K562 (cell line): ENCODE measurements at regions not wholly inside any gene's neighbourhood (a gene's known extent, or its start where the extent isn't known, plus 50 kb on each side); places are given as distances from the start of the nearest gene placed in this dataset.

Experiments used
- ATAC-seq: fragments of 200-7000 bp; cut with Tn5 transposase; 3 replicates; pipeline ENCODE4 v1.9.1; 2020; ENCODE audit warnings: moderate library complexity
- BruUV-seq: library from RNA; stranded (reverse); fragments of 400-500 nt; replicated peaks from 2 replicates; lab custom pipeline; 2021; lab: Mats Ljungman, UMichigan
- CTCF ChIA-PET: fragments of 300-600 bp; formaldehyde crosslinking; extraction: SDS; loops from one replicate; lab custom pipeline; 2021; ENCODE audit warnings: low intra/inter-chr PET ratio; lab: Yijun Ruan, JAX
- POLR2A ChIA-PET: fragments of 300-600, 350-650 bp; sonication (Branson Sonifier 250); formaldehyde crosslinking; extraction: SDS; loops from one replicate; lab custom pipeline; 2021; ENCODE audit warnings: antibody characterized with exemption, inconsistent platforms; lab: Yijun Ruan, JAX
- DNase-seq, 4 experiments: peaks; one replicate each; pipeline versions ENCODE4 v3.0.0 to v3.0.0-alpha.2; 2011 to 2018; ENCODE audit warnings: low spot score in 3 of 4, mixed read lengths in 3 of 4; ENCODE audit errors: extremely low read depth in 1 of 4
- FAIRE-seq: peaks from 2 replicates; lab custom pipeline; 2011; peaks lifted over from hg19 to GRCh38; lab: Jason Lieb, UNC
- H2AFZ ChIP-seq: 2 replicates; pipeline ENCODE4 v1.6.0; 2011; ENCODE audit warnings: low read depth, low read length, control low read depth, inconsistent platforms
- H3K27ac ChIP-seq: fragments of 200-600 bp; 3 replicates; pipeline ENCODE4 v1.8.0; 2011; ENCODE audit warnings: low read depth, mild to moderate bottlenecking, control low read depth, inconsistent platforms, low read length, moderate library complexity, mixed read lengths; ENCODE audit errors: extremely low read depth
- H3K27me3 ChIP-seq, 2 experiments: fragments of 300-600 bp in 1 of 2; 2 replicates in 1 of 2; 3 replicates in 1 of 2; pipeline versions ENCODE4 v1.6.0 to v1.8.0; 2011; ENCODE audit warnings: inconsistent platforms in 2 of 2, low read length in 2 of 2, mild to moderate bottlenecking in 1 of 2, mixed read lengths in 1 of 2, moderate library complexity in 1 of 2; ENCODE audit not compliant: control insufficient read depth in 2 of 2, insufficient read depth in 2 of 2
- H3K36me3 ChIP-seq: fragments of 300-600 bp; 3 replicates; pipeline ENCODE4 v1.8.0; 2011; ENCODE audit warnings: mild to moderate bottlenecking, low read length, inconsistent platforms; ENCODE audit not compliant: control insufficient read depth, insufficient read depth
- H3K4me1 ChIP-seq, 2 experiments: fragments of 200-600 bp in 1 of 2; replicated peaks in 1 of 2; 2 replicates in 1 of 2; 3 replicates in 1 of 2; pipeline versions ENCODE4 v1.5.1 to v1.8.0; 2011; ENCODE audit warnings: inconsistent platforms in 2 of 2, low read length in 2 of 2, mild to moderate bottlenecking in 1 of 2, mixed read lengths in 1 of 2, moderate library complexity in 1 of 2; ENCODE audit not compliant: control insufficient read depth in 2 of 2, insufficient read depth in 2 of 2
- H3K4me2 ChIP-seq: 2 replicates; pipeline ENCODE4 v1.6.1; 2011; ENCODE audit warnings: low read length, control low read depth, inconsistent platforms, mixed read lengths; ENCODE audit not compliant: insufficient read depth
- H3K4me3 ChIP-seq: fragments of 200-600 bp; sonication (generic), shearing (Covaris generic); 2 replicates; pipeline ENCODE4 v1.5.1; 2016; ENCODE audit warnings: control low read depth, inconsistent platforms
- H3K79me2 ChIP-seq: fragments of 200-600 bp; 3 replicates; pipeline ENCODE4 v1.8.0; 2011; ENCODE audit warnings: low read length, inconsistent platforms; ENCODE audit not compliant: control insufficient read depth, insufficient read depth
- H3K9ac ChIP-seq, 2 experiments: 2 replicates each; pipeline versions ENCODE4 v1.6.0 to v1.6.1; 2011; ENCODE audit warnings: low read depth in 2 of 2, low read length in 2 of 2, control low read depth in 1 of 2, inconsistent platforms in 1 of 2, mild to moderate bottlenecking in 1 of 2, mixed read lengths in 1 of 2; ENCODE audit not compliant: insufficient read depth in 1 of 2
- H3K9me1 ChIP-seq: one replicate; pipeline ENCODE4 v1.6.0; 2011; ENCODE audit warnings: inconsistent platforms, mild to moderate bottlenecking, low read length, moderate library complexity; ENCODE audit not compliant: control insufficient read depth, insufficient read depth
- H3K9me3 ChIP-seq: replicated peaks from 2 replicates; pipeline ENCODE4 v1.5.1; 2011; ENCODE audit warnings: low read depth, low read length, inconsistent platforms; ENCODE audit not compliant: control insufficient read depth, insufficient read depth
- H4K20me1 ChIP-seq: replicated peaks from 2 replicates; pipeline ENCODE4 v1.6.1; 2011; ENCODE audit warnings: low read length, inconsistent platforms, mixed read lengths; ENCODE audit not compliant: control insufficient read depth, insufficient read depth
- ATF1 ChIP-seq, 2 experiments: fragments of 450-650 bp in 1 of 2; IDR thresholded peaks; 2 replicates each; pipeline ENCODE4 v1.6.1; 2016; ENCODE audit warnings: missing compliant biosample characterization in 1 of 2, missing genetic modification characterization in 1 of 2
- GABPA ChIP-seq: fragments of 200-800 bp; sonication (Bioruptor generic); conservative IDR thresholded peaks from 2 replicates; pipeline ENCODE4 v1.6.1; 2016; ENCODE audit warnings: low read depth, missing genetic modification characterization, missing compliant biosample characterization
- HCFC1 ChIP-seq: IDR thresholded peaks from 2 replicates; pipeline ENCODE4 v1.6.1; 2012; ENCODE audit warnings: low read depth, low read length, improper control_type of control experiment
- HDAC2 ChIP-seq: fragments of 450-650 bp; IDR thresholded peaks from 2 replicates; pipeline ENCODE4 v1.6.1; 2016; ENCODE audit warnings: mild to moderate bottlenecking
- MEF2A ChIP-seq: IDR thresholded peaks from 2 replicates; pipeline ENCODE4 v1.6.1; 2011; ENCODE audit warnings: low read depth, mild to moderate bottlenecking, low read length, moderate library complexity; ENCODE audit not compliant: control insufficient read depth
- ZBTB26 ChIP-seq: fragments of 450-650 bp; formaldehyde crosslinking; IDR thresholded peaks from 2 replicates; pipeline ENCODE4 v1.4.0; 2022; ENCODE audit warnings: missing genetic modification characterization
- WGBS: fragments of 100-300 bp; shearing (Covaris generic); methylation state at CpG from one replicate; pipeline ENCODE4 v1.1.6; 2016; ENCODE audit warnings: low coverage, mixed read lengths; ENCODE audit not compliant: insufficient coverage; ENCODE audit errors: missing lambda C conversion rate; 5-methylcytosine and 5-hydroxymethylcytosine counted together
- in situ Hi-C: fragments of 300-500 bp; cut with MboI; formaldehyde crosslinking; loops from 4 replicates; pipeline ENCODE4 v1.15.0; 2018; ENCODE audit warnings: inconsistent platforms, mixed read lengths
- intact Hi-C: fragments of 100-400 bp; cut with micrococcal nuclease; formaldehyde crosslinking; loops from 2 replicates; pipeline ENCODE4 v1.14.2; 2022

- intact Hi-C loops = loop anchor here (5.0 kb wide), 1 partner anchor 1985 kb away; no protein-coding TSS in a partner anchor
- no peak overlapping the region for H3K27ac ChIP-seq
- no peak overlapping the region for H3K4me2 ChIP-seq
- TF ChIP-seq MEF2A (no peak), HDAC2 (no peak), ZBTB26 (CRISPR knock-in tag) (no peak), GABPA (tag) (no peak), HCFC1 (no peak), ATF1 (CRISPR knock-in tag; IDR thresholded peaks at IDR 0.05) (no peak), ATF1 (tag; IDR thresholded peaks at IDR 0.05) (no peak)
- no peak overlapping the region for H3K9ac ChIP-seq
- H3K27me3 ChIP-seq = no peaks in the 10 kb centered on the region
- in situ Hi-C loops = loop anchor here (25.0 kb wide), 1 partner anchor 2005 kb away; no protein-coding TSS in a partner anchor
- ATAC-seq (no peak), FAIRE-seq (no peak), DNase-seq (no peak)
- no peaks in the 10 kb centered on the region for H3K36me3 ChIP-seq
- no peak overlapping the region for H3K4me3 ChIP-seq
- H3K9me3 ChIP-seq = no peaks in the 10 kb centered on the region
- H2AFZ ChIP-seq = no peak overlapping the region
- 0% methylated on average over 3 of the region's 3 CpGs for WGBS
- no peaks in the 10 kb centered on the region; a peak in 1 of 5 replicates for H3K4me1 ChIP-seq
- BruUV-seq = no TSS peak
- ChIA-PET CTCF (no interaction called here), POLR2A (interaction anchor here (1.1 kb wide), 1 partner anchor 115 kb away, joined by 3 read pairs; no protein-coding TSS in a partner anchor)
- H3K9me1 ChIP-seq = no peaks in the 10 kb centered on the region
- no peaks in the 10 kb centered on the region for H3K79me2 ChIP-seq
- no peaks in the 10 kb centered on the region for H4K20me1 ChIP-seq
Measured at GRCh38 chr7:17682586-17682985, 257.7 kb downstream of the SNX13 start.
